CD4-positive, alpha-beta T cell (primary cell): ENCODE measurements at regions not wholly inside any gene's neighbourhood (a gene's known extent, or its start where the extent isn't known, plus 50 kb on each side); places are given as distances from the start of the nearest gene placed in this dataset.

Experiments
- ATAC-seq: fragments of 200-7000 bp; cut with Tn5 transposase; one replicate; pipeline ENCODE4 v1.10.0; 2022; ENCODE audit warnings: mild to moderate bottlenecking; ENCODE audit not compliant: poor library complexity
- CTCF ChIA-PET: fragments of 350-600 bp; sonication (Branson Sonifier 250); formaldehyde crosslinking; loops from one replicate; lab custom pipeline; 2021; ENCODE audit warnings: antibody characterized with exemption, inconsistent platforms; lab: Charles Lee
- POLR2A ChIA-PET: fragments of 350-600 bp; sonication (Branson Sonifier 250); formaldehyde crosslinking; loops from one replicate; lab custom pipeline; 2021; ENCODE audit warnings: antibody characterized with exemption, inconsistent platforms; lab: Charles Lee
- DNase-seq, 14 experiments: peaks; one replicate each; pipeline ENCODE4 v3.0.0-alpha.2; 2013 to 2020; ENCODE audit warnings: mixed read lengths in 2 of 14
- H3K27ac ChIP-seq, 2 donors: one replicate each; pipeline versions ENCODE4 v1.5.1 to v1.7.0; 2013; ENCODE audit warnings: low read length in 2 of 2, low read depth in 1 of 2, mild to moderate bottlenecking in 1 of 2
- H3K27me3 ChIP-seq, 2 experiments: 1 replicate in 1 of 2; 2 replicates in 1 of 2; pipeline versions ENCODE4 v1.6.1 to v1.7.0; 2013; ENCODE audit warnings: low read length in 2 of 2, control low read depth in 1 of 2, mild to moderate bottlenecking in 1 of 2, moderate library complexity in 1 of 2; ENCODE audit not compliant: insufficient read depth in 2 of 2, control insufficient read depth in 1 of 2
- H3K36me3 ChIP-seq: one replicate; pipeline ENCODE4 v1.6.1; 2013; ENCODE audit warnings: low read length, control low read depth; ENCODE audit not compliant: insufficient read depth
- H3K4me1 ChIP-seq: one replicate; pipeline ENCODE4 v1.6.1; 2013; ENCODE audit warnings: low read length, control low read depth; ENCODE audit not compliant: insufficient read depth
- H3K4me3 ChIP-seq: one replicate; pipeline ENCODE4 v1.5.1; 2013; ENCODE audit warnings: mild to moderate bottlenecking, low read length, moderate library complexity
- H3K9me3 ChIP-seq, 2 experiments: 1 replicate in 1 of 2; 2 replicates in 1 of 2; pipeline versions ENCODE4 v1.6.1 to v1.7.0; 2013; ENCODE audit warnings: low read length in 2 of 2, mild to moderate bottlenecking in 2 of 2, control low read depth in 1 of 2, moderate library complexity in 1 of 2; ENCODE audit not compliant: control insufficient read depth in 1 of 2, insufficient read depth in 1 of 2
- H3K27ac Mint-ChIP-seq: one replicate; pipeline ENCODE4 v1.8.0; 2020; ENCODE audit warnings: mixed read lengths
- H3K27me3 Mint-ChIP-seq: one replicate; pipeline ENCODE4 v1.8.0; 2021; ENCODE audit warnings: mixed read lengths
- H3K36me3 Mint-ChIP-seq: one replicate; pipeline ENCODE4 v1.8.0; 2021; ENCODE audit warnings: low read depth, mixed read lengths
- H3K4me1 Mint-ChIP-seq: one replicate; pipeline ENCODE4 v1.8.0; 2021; ENCODE audit warnings: low read depth, mixed read lengths
- H3K4me3 Mint-ChIP-seq: one replicate; pipeline ENCODE4 v1.8.0; 2020; ENCODE audit warnings: mild to moderate bottlenecking, mixed read lengths
- H3K9me3 Mint-ChIP-seq: one replicate; pipeline ENCODE4 v1.8.0; 2020; ENCODE audit warnings: mixed read lengths
- CTCF ChIP-seq: fragments of 200-600 bp; IDR thresholded peaks from one replicate; pipeline ENCODE4 v1.8.0; 2022; ENCODE audit warnings: antibody characterized with exemption, mild to moderate bottlenecking
- intact Hi-C, 2 experiments: fragments of 100-400 bp; cut with DNase I in 1 of 2; cut with micrococcal nuclease in 1 of 2; formaldehyde crosslinking; loops; one replicate each; pipeline versions ENCODE4 v1.15.1 to v1.9.0; 2023 to 2025; cut with DNase I, micrococcal nuclease

GRCh38 chr4:124501576-124501975 is 211.0 kb downstream of the ANKRD50 start:
- Histone ChIP-seq H3K27me3 (no peaks in the 10 kb centered on the region), H3K9me3 (no peaks in the 10 kb centered on the region), H3K4me1 (no peaks in the 10 kb centered on the region), H3K27ac (no peak overlapping the region), H3K36me3 (no peaks in the 10 kb centered on the region), H3K4me3 (no peak overlapping the region)
- no peak for TF ChIP-seq CTCF
- ChIA-PET CTCF (no interaction called here), POLR2A (no interaction called here)
- no peaks in the 10 kb centered on the region for H3K4me1 Mint-ChIP-seq
- H3K27me3 Mint-ChIP-seq: no peaks in the 10 kb centered on the region
- H3K9me3 Mint-ChIP-seq: no peaks in the 10 kb centered on the region
- intact Hi-C loops: no loop called here
- no peak overlapping the region for H3K27ac Mint-ChIP-seq
- ATAC-seq (no peak), DNase-seq (no peak)
- no peaks in the 10 kb centered on the region for H3K36me3 Mint-ChIP-seq
- no peak overlapping the region for H3K4me3 Mint-ChIP-seq

DNA sequence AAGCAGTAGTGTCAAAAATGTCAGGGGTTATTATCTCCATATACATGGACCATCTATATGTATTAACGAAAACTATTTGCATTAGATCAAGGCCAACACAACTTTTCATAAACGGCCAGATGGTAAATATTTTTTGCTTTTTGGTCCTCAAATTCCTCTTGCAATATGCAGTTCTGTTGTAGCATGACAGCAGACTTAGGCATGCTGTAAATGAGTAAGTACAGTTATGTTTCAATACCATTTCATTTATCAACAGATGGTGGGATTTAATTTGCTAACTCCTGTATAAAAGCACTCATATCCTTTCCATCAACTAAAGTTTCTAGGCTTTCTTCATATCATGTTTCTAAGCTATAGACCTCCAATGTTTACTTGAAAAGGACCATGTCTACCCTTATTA is 208.1 kb downstream of the ANKRD50 start:
- no peak overlapping the region for H3K4me3 Mint-ChIP-seq
- Histone ChIP-seq H3K27me3 (no peaks in the 10 kb centered on the region), H3K4me1 (no peaks in the 10 kb centered on the region), H3K36me3 (no peaks in the 10 kb centered on the region), H3K27ac (no peak overlapping the region), H3K4me3 (no peak overlapping the region), H3K9me3 (no peaks in the 10 kb centered on the region)
- TF ChIP-seq CTCF: no peak
- H3K36me3 Mint-ChIP-seq: no peaks in the 10 kb centered on the region
- H3K9me3 Mint-ChIP-seq: no peaks in the 10 kb centered on the region
- intact Hi-C loops: no loop called here
- ATAC-seq (no peak), DNase-seq (no peak)
- ChIA-PET CTCF (no interaction called here), POLR2A (no interaction called here)
- no peaks in the 10 kb centered on the region for H3K27me3 Mint-ChIP-seq
- no peak overlapping the region for H3K27ac Mint-ChIP-seq
- H3K4me1 Mint-ChIP-seq: no peaks in the 10 kb centered on the region

GRCh38 chr4:124505211-124505610 is 207.3 kb downstream of the ANKRD50 start:
- H3K27ac Mint-ChIP-seq: no peak overlapping the region
- Histone ChIP-seq H3K4me1 (no peaks in the 10 kb centered on the region), H3K36me3 (no peaks in the 10 kb centered on the region), H3K4me3 (no peak overlapping the region), H3K27me3 (no peaks in the 10 kb centered on the region), H3K9me3 (no peaks in the 10 kb centered on the region), H3K27ac (no peak overlapping the region)
- TF ChIP-seq CTCF: no peak
- H3K9me3 Mint-ChIP-seq: no peaks in the 10 kb centered on the region
- ChIA-PET POLR2A (no interaction called here), CTCF (no interaction called here)
- intact Hi-C loops: no loop called here
- ATAC-seq (no peak), DNase-seq (no peak)
- H3K4me1 Mint-ChIP-seq: no peaks in the 10 kb centered on the region
- H3K36me3 Mint-ChIP-seq: no peaks in the 10 kb centered on the region
- no peaks in the 10 kb centered on the region for H3K27me3 Mint-ChIP-seq
- H3K4me3 Mint-ChIP-seq: no peak overlapping the region
